ENCODE measurements at regions not wholly inside any gene's neighbourhood (a gene's known extent, or its start where the extent isn't known, plus 50 kb on each side); places are given as distances from the start of the nearest gene placed in this dataset.

DNA sequence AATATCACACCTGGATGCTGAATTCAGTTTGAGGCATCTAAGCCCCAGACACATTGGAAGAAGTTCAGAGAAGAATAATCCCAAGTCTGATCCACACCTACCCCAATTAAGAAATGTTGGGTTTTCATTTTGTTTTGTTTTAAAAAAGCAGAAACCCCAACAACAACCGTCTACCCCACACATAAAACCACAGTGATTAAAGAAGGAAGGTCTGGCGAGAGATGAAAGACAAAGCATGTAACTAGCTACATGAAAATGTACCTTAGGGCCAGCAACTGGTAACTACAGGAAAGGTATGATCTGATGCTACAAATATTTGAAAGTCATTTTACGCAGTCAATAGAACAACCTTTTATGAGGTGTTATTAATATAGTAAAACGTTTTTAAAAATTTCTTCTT is 1112.3 kb downstream of the GATA3 start:
- in situ Hi-C loops (cut with MboI; ENCODE audit: low sequenced_read_pairs), result no loop called here
- no peak overlapping the region for H4K8ac ChIP-seq (ENCODE audit: low read depth in 2 of 2, low read length in 2 of 2)
- dilution Hi-C loops (cut with HindIII; ENCODE audit: low sequenced_read_pairs, unreplicated experiment), result no loop called here
- no peaks in the 10 kb centered on the region for H3K36me3 ChIP-seq (ENCODE audit: control insufficient read depth, insufficient read depth, low read length)
- H3K4me3 ChIP-seq (ENCODE audit: insufficient read depth, low read depth, low read length), result no peak overlapping the region
- H3K27me3 ChIP-seq (ENCODE audit: control insufficient read depth, insufficient read depth, low read length), result no peaks in the 10 kb centered on the region
- no peak overlapping the region for H3K4me2 ChIP-seq (ENCODE audit: low read depth, low read length)
- H4K91ac ChIP-seq (ENCODE audit: insufficient read depth, low read depth, low read length), result no peak overlapping the region
- no peak overlapping the region for H2BK120ac ChIP-seq (ENCODE audit: low read depth, low read length)
- H3K4ac ChIP-seq (ENCODE audit: low read depth, low read length), result no peak overlapping the region
- DNase-seq, result no peak
- H3K18ac ChIP-seq (ENCODE audit: low read depth, low read length), result no peak overlapping the region
- no peaks in the 10 kb centered on the region for H4K20me1 ChIP-seq (ENCODE audit: insufficient read depth, low read length)
- no peak for TF ChIP-seq FOS (IDR thresholded peaks at IDR 0.05; ENCODE audit: low read depth, low read length)
- TF ChIP-seq RAD21 (IDR thresholded peaks at IDR 0.05; ENCODE audit: low read length), result no peak
- no peak for TF ChIP-seq MAZ (IDR thresholded peaks at IDR 0.05; ENCODE audit: borderline replicate concordance, low read depth, low read length)
- TF ChIP-seq CHD1 (IDR thresholded peaks at IDR 0.05; ENCODE audit: low read depth, low read length), result no peak
- TF ChIP-seq, protein P1, sequence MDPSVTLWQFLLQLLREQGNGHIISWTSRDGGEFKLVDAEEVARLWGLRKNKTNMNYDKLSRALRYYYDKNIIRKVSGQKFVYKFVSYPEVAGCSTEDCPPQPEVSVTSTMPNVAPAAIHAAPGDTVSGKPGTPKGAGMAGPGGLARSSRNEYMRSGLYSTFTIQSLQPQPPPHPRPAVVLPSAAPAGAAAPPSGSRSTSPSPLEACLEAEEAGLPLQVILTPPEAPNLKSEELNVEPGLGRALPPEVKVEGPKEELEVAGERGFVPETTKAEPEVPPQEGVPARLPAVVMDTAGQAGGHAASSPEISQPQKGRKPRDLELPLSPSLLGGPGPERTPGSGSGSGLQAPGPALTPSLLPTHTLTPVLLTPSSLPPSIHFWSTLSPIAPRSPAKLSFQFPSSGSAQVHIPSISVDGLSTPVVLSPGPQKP (IDR thresholded peaks at IDR 0.05; ENCODE audit: borderline replicate concordance, low read depth, low read length), result no peak
- TF ChIP-seq NFE2L2 (IDR thresholded peaks at IDR 0.05; ENCODE audit: low read depth, low read length), result no peak
- TF ChIP-seq SMC3 (IDR thresholded peaks at IDR 0.05; ENCODE audit: low read depth, low read length), result no peak
- TF ChIP-seq RFX5 (IDR thresholded peaks at IDR 0.05; ENCODE audit: low read depth, low read length), result no peak
- TF ChIP-seq BHLHE40 (IDR thresholded peaks at IDR 0.05; ENCODE audit: low read depth, low read length), result no peak
- TF ChIP-seq, protein P2, sequence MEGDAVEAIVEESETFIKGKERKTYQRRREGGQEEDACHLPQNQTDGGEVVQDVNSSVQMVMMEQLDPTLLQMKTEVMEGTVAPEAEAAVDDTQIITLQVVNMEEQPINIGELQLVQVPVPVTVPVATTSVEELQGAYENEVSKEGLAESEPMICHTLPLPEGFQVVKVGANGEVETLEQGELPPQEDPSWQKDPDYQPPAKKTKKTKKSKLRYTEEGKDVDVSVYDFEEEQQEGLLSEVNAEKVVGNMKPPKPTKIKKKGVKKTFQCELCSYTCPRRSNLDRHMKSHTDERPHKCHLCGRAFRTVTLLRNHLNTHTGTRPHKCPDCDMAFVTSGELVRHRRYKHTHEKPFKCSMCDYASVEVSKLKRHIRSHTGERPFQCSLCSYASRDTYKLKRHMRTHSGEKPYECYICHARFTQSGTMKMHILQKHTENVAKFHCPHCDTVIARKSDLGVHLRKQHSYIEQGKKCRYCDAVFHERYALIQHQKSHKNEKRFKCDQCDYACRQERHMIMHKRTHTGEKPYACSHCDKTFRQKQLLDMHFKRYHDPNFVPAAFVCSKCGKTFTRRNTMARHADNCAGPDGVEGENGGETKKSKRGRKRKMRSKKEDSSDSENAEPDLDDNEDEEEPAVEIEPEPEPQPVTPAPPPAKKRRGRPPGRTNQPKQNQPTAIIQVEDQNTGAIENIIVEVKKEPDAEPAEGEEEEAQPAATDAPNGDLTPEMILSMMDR (conservative IDR thresholded peaks at IDR 0.05; ENCODE audit: low read depth, low read length), result no peak
- TF ChIP-seq RCOR1 (IDR thresholded peaks at IDR 0.05; ENCODE audit: insufficient replicate concordance, low read length), result no peak
- no peak for TF ChIP-seq CEBPB (IDR thresholded peaks at IDR 0.05; ENCODE audit: low read depth, low read length)
- no peak for TF ChIP-seq POLR2A (IDR thresholded peaks at IDR 0.05; ENCODE audit: low read depth, low read length)
- TF ChIP-seq MAFK (IDR thresholded peaks at IDR 0.05; ENCODE audit: low read depth, low read length), result no peak
- TF ChIP-seq MXI1 (IDR thresholded peaks at IDR 0.05; ENCODE audit: borderline replicate concordance, low read depth, low read length), result no peak
- TF ChIP-seq, protein P3, sequence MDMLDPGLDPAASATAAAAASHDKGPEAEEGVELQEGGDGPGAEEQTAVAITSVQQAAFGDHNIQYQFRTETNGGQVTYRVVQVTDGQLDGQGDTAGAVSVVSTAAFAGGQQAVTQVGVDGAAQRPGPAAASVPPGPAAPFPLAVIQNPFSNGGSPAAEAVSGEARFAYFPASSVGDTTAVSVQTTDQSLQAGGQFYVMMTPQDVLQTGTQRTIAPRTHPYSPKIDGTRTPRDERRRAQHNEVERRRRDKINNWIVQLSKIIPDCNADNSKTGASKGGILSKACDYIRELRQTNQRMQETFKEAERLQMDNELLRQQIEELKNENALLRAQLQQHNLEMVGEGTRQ (IDR thresholded peaks at IDR 0.05; ENCODE audit: low read depth, low read length), result no peak
- H3K14ac ChIP-seq (replicated peaks; ENCODE audit: low read depth, low read length), result no peak overlapping the region
- H2BK20ac ChIP-seq (ENCODE audit: low read depth, low read length), result no peak overlapping the region
- BruUV-seq (replicated peaks), result no TSS peak
- H3K9me3 ChIP-seq (ENCODE audit: control insufficient read depth, insufficient read depth, low read length), result peaks cover under 1% of the 10 kb centered on the region
- POLR2A ChIA-PET (ENCODE audit: unreplicated experiment), result no interaction called here
- H3K4me1 ChIP-seq (ENCODE audit: control insufficient read depth, insufficient read depth, low read length), result no peaks in the 10 kb centered on the region
- no peaks in the 10 kb centered on the region for H3K79me1 ChIP-seq (ENCODE audit: low read depth in 1 of 2, low read length in 2 of 2)
- no peak overlapping the region for H2AK5ac ChIP-seq (ENCODE audit: low read depth, low read length)
- no peak overlapping the region for H2AFZ ChIP-seq (replicated peaks; ENCODE audit: low read length, poor library complexity)
- H2BK5ac ChIP-seq (ENCODE audit: low read depth, low read length, poor library complexity, severe bottlenecking), result no peak overlapping the region
- H3K56ac ChIP-seq (ENCODE audit: extremely low read depth, insufficient read depth, low read length), result no peak overlapping the region
- no peak overlapping the region for H4K5ac ChIP-seq (ENCODE audit: low read depth, low read length)
- H3K23ac ChIP-seq (ENCODE audit: low read depth, low read length), result no peak overlapping the region
- H3K9ac ChIP-seq (ENCODE audit: low read depth, low read length), result no peak overlapping the region
- no CpG with 5 or more reads among the region's 4 CpGs for WGBS, 2 experiments (ENCODE audit: extremely low coverage in 2 of 2, insufficient read length in 1 of 2)
- intact Hi-C loops (cut with micrococcal nuclease), result no loop called here
- CTCF ChIA-PET, result no interaction called here
- no peak overlapping the region for H3K27ac ChIP-seq (ENCODE audit: insufficient read depth, low read length)
- H2BK15ac ChIP-seq (ENCODE audit: low read depth, low read length), result no peak overlapping the region
- no peaks in the 10 kb centered on the region for H3K9me1 ChIP-seq (ENCODE audit: insufficient read depth, low read length)
- H2AK9ac ChIP-seq (replicated peaks; ENCODE audit: low read depth, low read length, poor library complexity), result no peak overlapping the region
- ATAC-seq (ENCODE audit: low read depth), result no peak

All from IMR-90 (cell line).